RCC 7860 (cell line): ENCODE measurements at regions not wholly inside any gene's neighbourhood (a gene's known extent, or its start where the extent isn't known, plus 50 kb on each side); places are given as distances from the start of the nearest gene placed in this dataset.

Source experiments
- DNase-seq: peaks from one replicate; pipeline ENCODE4 v3.0.0-alpha.2; 2015; ENCODE audit warnings: low spot score
- FAIRE-seq: peaks from 2 replicates; lab custom pipeline; 2012; peaks lifted over from hg19 to GRCh38; lab: Jason Lieb, UNC

DNA sequence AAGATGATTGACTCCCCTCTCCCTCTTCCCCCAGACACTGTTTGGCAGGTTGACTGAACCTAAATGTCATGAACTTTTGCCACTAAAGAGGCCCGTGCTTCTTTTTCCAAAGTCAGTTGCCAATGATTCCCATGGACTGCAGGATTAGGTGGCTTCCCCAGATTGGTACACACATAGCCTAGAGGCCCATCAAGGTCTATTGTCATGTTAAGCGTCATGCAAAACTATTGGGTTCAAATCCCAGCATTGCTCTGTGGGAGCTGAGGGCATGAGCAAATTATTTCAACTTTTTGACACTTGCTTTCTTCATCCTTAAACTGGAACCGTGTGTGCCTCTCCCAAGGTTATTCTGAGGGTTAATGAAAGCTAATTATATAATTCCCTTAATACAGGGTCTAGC is 430.2 kb upstream of the TBX3 start:
- no peak for DNase-seq
- FAIRE-seq = no peak

GRCh38 chr12:115109863-115110262 is 425.9 kb upstream of the TBX3 start:
- DNase-seq (peak; percentile 7), FAIRE-seq (no peak)

DNA sequence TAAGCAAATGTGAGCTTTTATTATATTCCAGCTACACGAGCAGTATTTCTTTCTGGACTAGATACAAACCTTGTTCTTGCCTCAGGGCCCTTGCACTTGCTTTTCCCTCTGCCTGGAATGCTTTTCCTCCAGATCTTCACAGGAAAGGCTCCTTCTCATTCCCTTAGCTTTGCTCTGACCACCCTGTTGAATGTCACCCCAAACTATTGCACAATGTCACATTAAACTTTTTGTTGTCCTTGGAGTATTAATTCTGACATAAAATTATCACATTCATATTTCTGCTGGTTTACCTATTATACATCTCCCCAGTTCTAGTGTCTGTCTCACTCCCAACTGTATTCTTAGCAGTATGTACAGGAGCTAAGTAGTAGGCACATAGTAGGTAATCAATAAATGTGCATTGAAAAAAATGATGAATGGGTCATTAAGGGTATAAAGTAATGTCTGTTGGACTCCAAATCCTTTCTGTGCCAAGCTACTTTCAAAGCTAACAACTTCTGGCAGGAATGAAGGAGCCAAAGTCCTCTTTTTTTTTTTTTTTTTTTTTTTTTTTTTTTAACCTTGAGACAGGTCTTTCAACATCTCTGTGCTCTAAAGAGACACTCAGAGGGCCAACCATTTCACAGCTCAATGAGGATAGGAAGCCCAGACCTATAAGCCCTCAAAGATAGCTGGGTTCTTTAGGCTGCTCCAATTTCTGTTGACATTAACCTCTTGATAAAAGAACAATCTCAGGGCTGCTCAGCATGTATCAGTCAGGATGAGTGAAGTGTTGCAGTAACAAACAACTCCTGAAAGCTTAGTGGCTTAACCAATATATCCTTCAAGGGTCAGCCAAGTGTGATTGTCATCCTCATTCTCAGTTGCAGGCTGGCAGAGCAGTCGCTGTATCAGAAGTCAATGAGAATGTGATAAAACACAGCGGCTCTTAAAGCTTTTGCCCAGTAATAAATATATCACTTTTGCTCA is 424.4 kb upstream of the TBX3 start:
- FAIRE-seq (no peak), DNase-seq (no peak)

DNA sequence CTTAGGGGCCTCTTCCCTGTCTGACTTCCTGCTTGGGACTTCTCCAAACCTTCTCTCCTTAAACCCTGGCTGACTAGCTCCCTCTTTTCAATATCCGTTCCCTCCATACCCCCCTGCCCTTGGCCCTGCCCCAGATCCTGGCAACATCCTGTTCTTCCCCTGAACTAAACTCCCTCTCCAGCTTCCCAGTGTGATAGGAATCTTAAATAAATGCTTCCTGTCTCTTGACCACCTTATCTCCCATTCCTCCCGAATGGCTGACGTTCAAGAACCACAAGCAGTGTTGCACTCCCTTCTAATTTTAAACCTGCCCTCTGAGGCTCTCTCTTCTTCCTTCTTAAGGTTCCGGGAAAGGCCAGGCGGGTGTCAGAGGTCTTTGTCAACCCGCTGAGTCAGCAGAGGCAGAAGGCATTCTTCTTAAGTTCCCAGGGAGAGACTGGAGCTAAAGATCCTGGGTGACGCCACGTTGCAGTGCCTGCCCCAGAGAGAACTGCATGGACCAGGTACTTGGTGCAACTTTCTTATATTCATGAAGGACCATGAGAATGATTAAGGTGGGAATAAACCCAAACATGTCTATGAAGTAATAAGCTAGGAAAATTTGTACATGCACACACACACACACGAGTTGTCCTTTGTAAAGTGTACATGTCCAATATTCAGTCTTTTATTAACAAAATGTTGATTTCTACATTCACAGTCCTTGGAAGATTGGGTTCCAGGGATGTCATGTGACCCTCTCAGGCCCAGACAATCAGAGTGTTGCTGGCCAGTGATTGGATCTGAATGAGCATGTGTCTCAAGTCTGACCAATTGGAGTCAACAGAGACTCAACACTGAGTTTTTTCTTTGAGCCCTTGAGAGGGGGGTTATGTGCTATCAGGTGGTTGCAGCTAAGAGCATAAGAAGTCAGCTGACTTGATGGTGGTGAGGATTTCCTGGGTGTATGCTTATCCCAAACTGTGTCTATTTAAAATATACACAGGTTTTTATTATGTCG is 420.2 kb upstream of the TBX3 start:
- FAIRE-seq (no peak), DNase-seq (no peak)

- no peak for FAIRE-seq
Observed at GRCh38 chr12:115102450-115102849, 418.5 kb upstream of the TBX3 start.

GRCh38 chr12:115101520-115101919 is 417.5 kb upstream of the TBX3 start:
- FAIRE-seq (no peak), DNase-seq (no peak)

More at GRCh38 chr12:115102450-115102849, 418.5 kb upstream of the TBX3 start:
- no peak for DNase-seq

GRCh38 chr12:115097416-115097815 is 413.4 kb upstream of the TBX3 start:
- DNase-seq (no peak), FAIRE-seq (no peak)

GRCh38 chr12:115096588-115097397 is 412.8 kb upstream of the TBX3 start:
- DNase-seq (no peak), FAIRE-seq (no peak)

- FAIRE-seq (no peak), DNase-seq (no peak)
Observed at GRCh38 chr12:115095073-115095748, 411.2 kb upstream of the TBX3 start.

GRCh38 chr12:115094163-115094816 is 410.3 kb upstream of the TBX3 start:
- FAIRE-seq (no peak), DNase-seq (no peak)

GRCh38 chr12:115093261-115093660 is 409.3 kb upstream of the TBX3 start:
- DNase-seq = no peak
- no peak for FAIRE-seq

- FAIRE-seq = no peak
Observed at GRCh38 chr12:115090783-115091182, 406.8 kb upstream of the TBX3 start.

DNA sequence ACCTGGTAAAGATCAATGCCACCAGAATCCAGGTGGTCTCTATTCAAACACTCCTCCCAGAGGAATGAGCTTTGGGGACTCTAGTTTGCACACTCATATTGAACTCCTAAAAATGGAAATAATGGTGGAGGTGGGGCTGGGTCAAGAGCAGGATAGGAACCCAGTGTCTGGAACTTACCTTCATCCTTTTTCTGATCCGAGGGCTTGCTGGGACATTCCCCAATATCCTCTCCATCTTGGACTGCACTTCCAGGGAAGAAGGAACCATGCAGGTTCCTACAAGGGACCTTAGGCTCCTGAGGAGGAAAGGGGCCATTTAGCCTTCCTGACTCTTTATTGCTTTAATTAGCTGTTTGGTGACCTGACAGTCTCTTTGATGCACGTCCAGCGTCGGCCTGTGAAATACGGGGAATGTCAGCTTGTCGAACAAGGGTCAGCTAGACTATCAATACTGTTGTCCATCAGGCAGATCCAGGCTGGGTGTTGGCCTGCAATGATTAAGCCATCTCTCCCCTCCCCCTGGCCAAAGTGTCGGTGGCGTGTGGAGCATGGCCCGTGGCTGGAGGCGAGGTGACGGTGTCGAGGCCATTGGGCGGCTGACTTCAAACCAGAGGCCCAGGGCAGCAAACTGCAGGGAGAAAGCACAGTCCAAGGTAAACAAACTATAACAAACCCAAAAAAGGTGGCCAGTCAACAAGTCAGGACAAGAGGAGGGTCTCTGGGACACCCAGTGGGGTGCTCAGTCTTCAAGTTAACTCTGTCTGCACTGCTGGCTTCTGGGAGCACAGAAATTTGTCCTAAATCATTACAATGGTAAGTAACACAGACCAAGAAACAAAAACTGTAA is 405.2 kb upstream of the TBX3 start:
- DNase-seq = no peak
- FAIRE-seq = no peak

More at GRCh38 chr12:115090783-115091182, 406.8 kb upstream of the TBX3 start:
- no peak for DNase-seq

DNA sequence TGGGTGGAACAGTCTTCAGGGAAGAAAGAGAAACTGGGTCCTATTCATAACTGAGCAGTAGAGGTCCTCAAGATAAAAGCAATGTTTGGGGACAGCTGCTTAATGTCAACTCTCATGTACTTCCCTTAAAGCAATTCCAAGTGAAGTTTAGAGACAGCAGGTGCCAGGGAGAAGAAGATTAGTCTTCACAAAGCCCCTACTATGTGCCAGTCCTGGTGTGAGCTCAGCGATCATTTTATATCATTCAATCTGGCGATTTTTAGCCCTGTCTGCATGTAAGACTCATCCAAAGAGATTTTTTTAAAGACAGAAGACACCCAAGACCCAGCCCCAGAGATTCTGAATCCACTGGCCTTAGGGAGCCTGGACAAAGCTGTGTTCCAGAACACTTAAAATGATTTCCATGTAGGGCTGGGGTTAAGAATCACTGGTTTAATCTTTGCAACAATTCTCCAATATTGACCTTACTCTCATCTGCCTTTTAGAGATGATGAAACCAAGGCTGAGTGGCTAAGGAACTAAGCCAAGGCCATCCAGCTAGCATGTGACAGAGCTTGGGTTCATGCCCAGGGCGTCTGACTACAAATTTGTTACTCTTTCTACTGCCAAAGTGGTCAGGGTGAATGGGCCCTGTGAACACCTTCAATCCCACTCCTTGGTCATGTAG is 404.5 kb upstream of the TBX3 start:
- FAIRE-seq = no peak
- DNase-seq = no peak

DNA sequence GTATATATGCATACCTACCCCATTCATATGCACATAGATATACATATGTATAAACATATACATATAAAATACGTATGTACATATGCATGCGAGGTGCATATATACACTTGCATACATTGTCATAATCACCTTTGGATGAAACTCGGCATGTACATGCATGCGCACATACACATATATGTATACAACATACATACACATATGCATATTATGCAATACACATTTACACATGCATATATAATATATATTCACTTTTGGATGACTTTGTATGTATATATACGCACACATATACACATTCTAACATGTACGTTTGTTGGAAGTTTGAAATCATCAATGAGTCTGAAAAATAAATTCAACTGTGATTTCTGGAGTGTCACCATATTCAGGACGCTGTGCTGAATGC is 401.6 kb upstream of the TBX3 start:
- FAIRE-seq (no peak), DNase-seq (no peak)

DNA sequence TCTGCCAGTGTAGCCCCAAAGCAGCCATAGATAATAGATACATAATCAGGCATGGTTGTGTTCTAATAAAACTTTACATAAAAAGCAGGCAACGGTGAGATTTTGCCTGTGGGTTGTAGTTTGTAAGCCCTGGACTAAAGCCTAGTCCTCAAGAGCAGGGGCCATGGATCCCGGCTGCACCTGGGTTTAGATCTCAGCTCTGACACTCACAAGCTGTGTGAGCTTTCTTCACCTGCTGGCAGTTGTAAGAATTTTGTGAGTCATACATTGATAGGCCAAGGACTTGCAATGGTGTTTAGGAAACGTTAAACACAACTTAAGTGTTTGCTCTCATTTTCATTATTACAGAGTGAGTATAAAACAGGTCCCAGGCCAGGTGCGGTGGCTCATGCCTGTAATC is 395.8 kb upstream of the TBX3 start:
- no peak for FAIRE-seq
- no peak for DNase-seq

DNA sequence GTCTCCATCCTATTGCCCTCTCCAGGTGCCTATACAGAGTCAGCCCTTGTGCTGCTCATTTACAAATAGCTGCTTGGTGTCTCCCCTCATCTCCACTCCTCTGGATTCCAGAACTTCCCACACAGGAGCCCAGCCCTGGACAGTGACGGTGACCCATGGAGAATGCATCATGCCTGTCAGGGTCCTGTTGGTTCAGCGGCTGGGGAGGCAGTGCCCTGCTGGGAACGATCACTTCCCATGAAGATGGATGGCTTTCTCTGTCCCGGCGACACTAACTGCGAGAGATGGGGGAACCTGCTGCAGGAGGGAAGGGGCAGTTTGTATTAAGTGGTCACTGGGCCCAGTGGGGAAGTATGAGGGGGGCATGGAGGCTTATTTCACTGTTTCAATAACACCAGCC is 395.0 kb upstream of the TBX3 start:
- FAIRE-seq = no peak
- DNase-seq = no peak

- FAIRE-seq = no peak
Observed at GRCh38 chr12:115078334-115078733, 394.4 kb upstream of the TBX3 start.

More at GRCh38 chr12:115078334-115078733, 394.4 kb upstream of the TBX3 start:
- no peak for DNase-seq
